ENCODE measurements at regions not wholly inside any gene's neighbourhood (a gene's known extent, or its start where the extent isn't known, plus 50 kb on each side); places are given as distances from the start of the nearest gene placed in this dataset.

DNA sequence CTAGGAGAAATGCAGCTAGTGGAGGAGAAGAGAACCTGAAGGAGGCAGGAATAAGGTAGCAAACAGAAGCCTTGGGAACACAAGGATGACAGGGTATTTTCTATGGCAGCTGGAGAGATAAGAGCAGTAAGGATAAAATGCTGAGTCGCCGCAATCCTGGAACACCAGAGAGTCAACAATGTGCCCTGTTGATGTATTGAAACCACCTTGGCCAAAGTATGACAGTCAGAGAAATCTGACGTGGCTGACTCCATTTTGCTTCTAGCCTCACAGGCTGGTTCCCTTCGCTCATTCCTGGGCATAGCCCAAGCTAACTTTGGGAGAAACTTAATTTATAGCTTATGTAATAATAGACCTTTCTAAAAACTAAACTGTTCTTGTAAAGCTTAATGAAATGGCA, 56.6 kb upstream of the C4orf54 start (continued):
- TF ChIP-seq, protein P1, sequence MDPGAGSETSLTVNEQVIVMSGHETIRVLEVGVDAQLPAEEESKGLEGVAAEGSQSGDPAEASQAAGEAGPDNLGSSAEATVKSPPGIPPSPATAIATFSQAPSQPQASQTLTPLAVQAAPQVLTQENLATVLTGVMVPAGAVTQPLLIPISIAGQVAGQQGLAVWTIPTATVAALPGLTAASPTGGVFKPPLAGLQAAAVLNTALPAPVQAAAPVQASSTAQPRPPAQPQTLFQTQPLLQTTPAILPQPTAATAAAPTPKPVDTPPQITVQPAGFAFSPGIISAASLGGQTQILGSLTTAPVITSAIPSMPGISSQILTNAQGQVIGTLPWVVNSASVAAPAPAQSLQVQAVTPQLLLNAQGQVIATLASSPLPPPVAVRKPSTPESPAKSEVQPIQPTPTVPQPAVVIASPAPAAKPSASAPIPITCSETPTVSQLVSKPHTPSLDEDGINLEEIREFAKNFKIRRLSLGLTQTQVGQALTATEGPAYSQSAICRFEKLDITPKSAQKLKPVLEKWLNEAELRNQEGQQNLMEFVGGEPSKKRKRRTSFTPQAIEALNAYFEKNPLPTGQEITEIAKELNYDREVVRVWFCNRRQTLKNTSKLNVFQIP (CRISPR knock-in tag; IDR thresholded peaks at IDR 0.05; ENCODE audit: borderline replicate concordance, low read depth) = no peak
- no peak for TF ChIP-seq ESRRG (CRISPR knock-in tag; IDR thresholded peaks at IDR 0.05)
- TF ChIP-seq, protein P2, sequence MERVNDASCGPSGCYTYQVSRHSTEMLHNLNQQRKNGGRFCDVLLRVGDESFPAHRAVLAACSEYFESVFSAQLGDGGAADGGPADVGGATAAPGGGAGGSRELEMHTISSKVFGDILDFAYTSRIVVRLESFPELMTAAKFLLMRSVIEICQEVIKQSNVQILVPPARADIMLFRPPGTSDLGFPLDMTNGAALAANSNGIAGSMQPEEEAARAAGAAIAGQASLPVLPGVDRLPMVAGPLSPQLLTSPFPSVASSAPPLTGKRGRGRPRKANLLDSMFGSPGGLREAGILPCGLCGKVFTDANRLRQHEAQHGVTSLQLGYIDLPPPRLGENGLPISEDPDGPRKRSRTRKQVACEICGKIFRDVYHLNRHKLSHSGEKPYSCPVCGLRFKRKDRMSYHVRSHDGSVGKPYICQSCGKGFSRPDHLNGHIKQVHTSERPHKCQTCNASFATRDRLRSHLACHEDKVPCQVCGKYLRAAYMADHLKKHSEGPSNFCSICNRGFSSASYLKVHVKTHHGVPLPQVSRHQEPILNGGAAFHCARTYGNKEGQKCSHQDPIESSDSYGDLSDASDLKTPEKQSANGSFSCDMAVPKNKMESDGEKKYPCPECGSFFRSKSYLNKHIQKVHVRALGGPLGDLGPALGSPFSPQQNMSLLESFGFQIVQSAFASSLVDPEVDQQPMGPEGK (CRISPR knock-in tag; IDR thresholded peaks at IDR 0.05; ENCODE audit: borderline replicate concordance) = no peak
- TF ChIP-seq ISL1 (CRISPR knock-in tag; IDR thresholded peaks at IDR 0.05) = no peak
- TF ChIP-seq PPARA (CRISPR knock-in tag; IDR thresholded peaks at IDR 0.05; ENCODE audit: borderline replicate concordance) = no peak

DNA sequence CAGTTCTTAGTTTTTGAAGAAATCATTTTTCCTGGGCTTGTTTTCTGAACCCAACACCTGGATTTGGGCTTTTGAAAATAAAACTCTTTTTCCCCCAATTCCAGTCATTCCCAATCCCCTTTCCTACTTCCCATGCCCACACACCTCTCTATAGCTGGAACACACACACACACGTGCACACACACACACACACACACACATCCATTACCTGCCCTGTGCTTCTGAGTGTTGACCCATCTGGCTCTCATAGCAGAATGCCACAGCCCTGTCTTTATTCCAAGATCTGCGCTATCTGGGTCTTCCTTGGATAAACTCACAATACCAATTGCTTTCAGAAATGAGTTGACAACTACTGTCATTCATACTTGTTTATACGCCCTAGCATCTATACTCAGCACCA, 54.9 kb upstream of the C4orf54 start:
- TF ChIP-seq ZC3H10 (CRISPR knock-in tag; IDR thresholded peaks at IDR 0.05) (no peak), ZNF8 (CRISPR knock-in tag; IDR thresholded peaks at IDR 0.05) (no peak)

DNA sequence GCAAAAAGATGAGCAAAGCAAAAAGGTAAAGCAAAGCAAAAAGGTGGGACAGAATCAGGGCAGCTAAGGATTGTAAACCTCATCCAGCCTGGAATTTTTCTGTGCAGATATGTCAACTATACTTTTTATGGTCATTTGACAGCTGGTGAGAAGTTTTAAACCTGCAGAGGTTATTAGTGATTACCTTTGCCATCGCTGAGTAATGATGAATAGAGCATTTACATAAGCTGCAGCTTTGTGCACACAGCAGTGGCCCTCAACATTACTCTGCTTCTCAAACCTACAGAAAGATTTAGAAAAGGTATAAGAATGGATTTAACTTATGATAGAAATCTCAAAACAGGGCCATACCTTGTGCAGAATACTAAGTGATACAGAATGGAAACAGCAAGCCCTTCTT, 54.5 kb upstream of the C4orf54 start:
- no peak for ATAC-seq
- TF ChIP-seq ZNF565 (CRISPR knock-in tag; conservative IDR thresholded peaks at IDR 0.05; ENCODE audit: low read depth) = no peak
- no peak for TF ChIP-seq ESRRG (CRISPR knock-in tag; IDR thresholded peaks at IDR 0.05)
- no peak for TF ChIP-seq BACH2 (CRISPR knock-in tag; IDR thresholded peaks at IDR 0.05; ENCODE audit: borderline replicate concordance)
- no peak for TF ChIP-seq ISL1 (CRISPR knock-in tag; IDR thresholded peaks at IDR 0.05)
- no peak for TF ChIP-seq CSDC2 (CRISPR knock-in tag; IDR thresholded peaks at IDR 0.05)
- TF ChIP-seq OSR1 (CRISPR knock-in tag; IDR thresholded peaks at IDR 0.05) = no peak
- TF ChIP-seq, protein P3, sequence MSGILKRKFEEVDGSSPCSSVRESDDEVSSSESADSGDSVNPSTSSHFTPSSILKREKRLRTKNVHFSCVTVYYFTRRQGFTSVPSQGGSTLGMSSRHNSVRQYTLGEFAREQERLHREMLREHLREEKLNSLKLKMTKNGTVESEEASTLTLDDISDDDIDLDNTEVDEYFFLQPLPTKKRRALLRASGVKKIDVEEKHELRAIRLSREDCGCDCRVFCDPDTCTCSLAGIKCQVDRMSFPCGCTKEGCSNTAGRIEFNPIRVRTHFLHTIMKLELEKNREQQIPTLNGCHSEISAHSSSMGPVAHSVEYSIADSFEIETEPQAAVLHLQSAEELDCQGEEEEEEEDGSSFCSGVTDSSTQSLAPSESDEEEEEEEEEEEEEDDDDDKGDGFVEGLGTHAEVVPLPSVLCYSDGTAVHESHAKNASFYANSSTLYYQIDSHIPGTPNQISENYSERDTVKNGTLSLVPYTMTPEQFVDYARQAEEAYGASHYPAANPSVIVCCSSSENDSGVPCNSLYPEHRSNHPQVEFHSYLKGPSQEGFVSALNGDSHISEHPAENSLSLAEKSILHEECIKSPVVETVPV (CRISPR knock-in tag; IDR thresholded peaks at IDR 0.05) = no peak
- no peak for TF ChIP-seq RARB (CRISPR knock-in tag; IDR thresholded peaks at IDR 0.05)
- TF ChIP-seq TOX (CRISPR knock-in tag; IDR thresholded peaks at IDR 0.05; ENCODE audit: borderline replicate concordance) = no peak
- TF ChIP-seq, protein P2 (CRISPR knock-in tag; IDR thresholded peaks at IDR 0.05; ENCODE audit: borderline replicate concordance) = no peak
- TF ChIP-seq, protein P4, sequence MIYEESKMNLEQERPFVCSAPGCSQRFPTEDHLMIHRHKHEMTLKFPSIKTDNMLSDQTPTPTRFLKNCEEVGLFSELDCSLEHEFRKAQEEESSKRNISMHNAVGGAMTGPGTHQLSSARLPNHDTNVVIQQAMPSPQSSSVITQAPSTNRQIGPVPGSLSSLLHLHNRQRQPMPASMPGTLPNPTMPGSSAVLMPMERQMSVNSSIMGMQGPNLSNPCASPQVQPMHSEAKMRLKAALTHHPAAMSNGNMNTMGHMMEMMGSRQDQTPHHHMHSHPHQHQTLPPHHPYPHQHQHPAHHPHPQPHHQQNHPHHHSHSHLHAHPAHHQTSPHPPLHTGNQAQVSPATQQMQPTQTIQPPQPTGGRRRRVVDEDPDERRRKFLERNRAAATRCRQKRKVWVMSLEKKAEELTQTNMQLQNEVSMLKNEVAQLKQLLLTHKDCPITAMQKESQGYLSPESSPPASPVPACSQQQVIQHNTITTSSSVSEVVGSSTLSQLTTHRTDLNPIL (CRISPR knock-in tag; IDR thresholded peaks at IDR 0.05; ENCODE audit: low read depth) = no peak
- TF ChIP-seq PPARA (CRISPR knock-in tag; IDR thresholded peaks at IDR 0.05; ENCODE audit: borderline replicate concordance) = no peak
- TF ChIP-seq, protein P5, sequence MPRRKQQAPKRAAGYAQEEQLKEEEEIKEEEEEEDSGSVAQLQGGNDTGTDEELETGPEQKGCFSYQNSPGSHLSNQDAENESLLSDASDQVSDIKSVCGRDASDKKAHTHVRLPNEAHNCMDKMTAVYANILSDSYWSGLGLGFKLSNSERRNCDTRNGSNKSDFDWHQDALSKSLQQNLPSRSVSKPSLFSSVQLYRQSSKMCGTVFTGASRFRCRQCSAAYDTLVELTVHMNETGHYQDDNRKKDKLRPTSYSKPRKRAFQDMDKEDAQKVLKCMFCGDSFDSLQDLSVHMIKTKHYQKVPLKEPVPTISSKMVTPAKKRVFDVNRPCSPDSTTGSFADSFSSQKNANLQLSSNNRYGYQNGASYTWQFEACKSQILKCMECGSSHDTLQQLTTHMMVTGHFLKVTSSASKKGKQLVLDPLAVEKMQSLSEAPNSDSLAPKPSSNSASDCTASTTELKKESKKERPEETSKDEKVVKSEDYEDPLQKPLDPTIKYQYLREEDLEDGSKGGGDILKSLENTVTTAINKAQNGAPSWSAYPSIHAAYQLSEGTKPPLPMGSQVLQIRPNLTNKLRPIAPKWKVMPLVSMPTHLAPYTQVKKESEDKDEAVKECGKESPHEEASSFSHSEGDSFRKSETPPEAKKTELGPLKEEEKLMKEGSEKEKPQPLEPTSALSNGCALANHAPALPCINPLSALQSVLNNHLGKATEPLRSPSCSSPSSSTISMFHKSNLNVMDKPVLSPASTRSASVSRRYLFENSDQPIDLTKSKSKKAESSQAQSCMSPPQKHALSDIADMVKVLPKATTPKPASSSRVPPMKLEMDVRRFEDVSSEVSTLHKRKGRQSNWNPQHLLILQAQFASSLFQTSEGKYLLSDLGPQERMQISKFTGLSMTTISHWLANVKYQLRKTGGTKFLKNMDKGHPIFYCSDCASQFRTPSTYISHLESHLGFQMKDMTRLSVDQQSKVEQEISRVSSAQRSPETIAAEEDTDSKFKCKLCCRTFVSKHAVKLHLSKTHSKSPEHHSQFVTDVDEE (CRISPR knock-in tag; IDR thresholded peaks at IDR 0.05) = no peak
- no peak for TF ChIP-seq TCF4 (CRISPR knock-in tag; IDR thresholded peaks at IDR 0.05; ENCODE audit: borderline replicate concordance)
- TF ChIP-seq GLIS3 (CRISPR knock-in tag; IDR thresholded peaks at IDR 0.05) = no peak
- TF ChIP-seq ZFP30 (CRISPR knock-in tag; IDR thresholded peaks at IDR 0.05) = no peak
- no peak for TF ChIP-seq ZNF70 (CRISPR knock-in tag; IDR thresholded peaks at IDR 0.05)
- no peak for TF ChIP-seq ZC3H10 (CRISPR knock-in tag; IDR thresholded peaks at IDR 0.05)

More for the DNA sequence above, 54.9 kb upstream of the C4orf54 start:
- no peak for ATAC-seq

Data from SK-N-SH treated with all-trans-retinoic acid at 6 μM for 48 hours (cell line).